Right kidney (tissue), 1 donor: ENCODE measurements at regions not wholly inside any gene's neighbourhood (a gene's known extent, or its start where the extent isn't known, plus 50 kb on each side); places are given as distances from the start of the nearest gene placed in this dataset.

Experiments used
- DNase-seq: peaks from one replicate; pipeline ENCODE4 v3.0.0-alpha.2; 2016

- DNase-seq, result no peak
These were observed 142.5 kb downstream of the LACC1 start for GRCh38 chr13:44022196-44022595.

- DNase-seq, result no peak
These were observed 144.6 kb downstream of the LACC1 start for GRCh38 chr13:44024167-44024845.

GRCh38 chr13:44024846-44025195 lies 145.1 kb downstream of the LACC1 start:
- no peak for DNase-seq

- no peak for DNase-seq
These were observed 146.5 kb downstream of the LACC1 start for GRCh38 chr13:44026194-44026593.

GRCh38 chr13:44028734-44029133 lies 149.0 kb downstream of the LACC1 start:
- no peak for DNase-seq

- DNase-seq, result no peak
These were observed 150.9 kb downstream of the LACC1 start for GRCh38 chr13:44030615-44031014.

- no peak for DNase-seq
These were observed 151.9 kb downstream of the LACC1 start for GRCh38 chr13:44031555-44031954.

- DNase-seq, result no peak
These were observed 153.1 kb downstream of the LACC1 start for GRCh38 chr13:44032802-44033201.

- DNase-seq, result no peak
These were observed 155.7 kb downstream of the LACC1 start for GRCh38 chr13:44035400-44035799.

GRCh38 chr13:44040070-44040817 lies 160.5 kb downstream of the LACC1 start:
- no peak for DNase-seq

GRCh38 chr13:44040818-44041100 lies 161.1 kb downstream of the LACC1 start:
- no peak for DNase-seq

- no peak for DNase-seq
These were observed 165.0 kb downstream of the LACC1 start for GRCh38 chr13:44044547-44045179.

- DNase-seq, result no peak
These were observed 165.5 kb downstream of the LACC1 start for GRCh38 chr13:44045180-44045562.

- DNase-seq, result no peak
These were observed 166.7 kb downstream of the LACC1 start for GRCh38 chr13:44046428-44046827.

- no peak for DNase-seq
These were observed 168.6 kb downstream of the LACC1 start for GRCh38 chr13:44048326-44048725.

- DNase-seq, result no peak
These were observed 169.6 kb downstream of the LACC1 start for GRCh38 chr13:44049081-44049945.

GRCh38 chr13:44050450-44051063 lies 170.9 kb downstream of the LACC1 start:
- no peak for DNase-seq

- no peak for DNase-seq
These were observed 171.7 kb downstream of the LACC1 start for GRCh38 chr13:44051405-44051804.

GRCh38 chr13:44051918-44052675 lies 172.4 kb downstream of the LACC1 start:
- no peak for DNase-seq

- DNase-seq, result peak; percentile 62
These were observed 173.1 kb downstream of the LACC1 start for GRCh38 chr13:44052780-44053184.

- DNase-seq, result peak; percentile 43
These were observed 173.5 kb downstream of the LACC1 start for GRCh38 chr13:44053208-44053607.

GRCh38 chr13:44054525-44054924 lies 174.8 kb downstream of the LACC1 start:
- no peak for DNase-seq
